ENCODE measurements at regions not wholly inside any gene's neighbourhood (a gene's known extent, or its start where the extent isn't known, plus 50 kb on each side); places are given as distances from the start of the nearest gene placed in this dataset.

GRCh38 chr12:115384391-115384790, 700.4 kb upstream of the TBX3 start:
- no peaks in the 10 kb centered on the region for H3K4me1 ChIP-seq
- no peak overlapping the region for H3K27ac ChIP-seq
- H3K27me3 ChIP-seq = no peaks in the 10 kb centered on the region
- H3K9me3 ChIP-seq = no peaks in the 10 kb centered on the region
- ATAC-seq (no peak), DNase-seq (no peak)
- TF ChIP-seq CTCF (IDR thresholded peaks at IDR 0.05) (no peak), POLR2A (IDR thresholded peaks at IDR 0.05) (no peak)
- H3K4me3 ChIP-seq = no peak overlapping the region
- intact Hi-C loops (cut with DNase I) = no loop called here
- H3K36me3 ChIP-seq (replicated peaks in 1 of 2; ENCODE audit: insufficient read depth in 1 of 2, low read depth in 2 of 2) = no peaks in the 10 kb centered on the region
- 81 to 83% methylated on average over 5 of the region's 5 CpGs for WGBS, 2 donors

DNA sequence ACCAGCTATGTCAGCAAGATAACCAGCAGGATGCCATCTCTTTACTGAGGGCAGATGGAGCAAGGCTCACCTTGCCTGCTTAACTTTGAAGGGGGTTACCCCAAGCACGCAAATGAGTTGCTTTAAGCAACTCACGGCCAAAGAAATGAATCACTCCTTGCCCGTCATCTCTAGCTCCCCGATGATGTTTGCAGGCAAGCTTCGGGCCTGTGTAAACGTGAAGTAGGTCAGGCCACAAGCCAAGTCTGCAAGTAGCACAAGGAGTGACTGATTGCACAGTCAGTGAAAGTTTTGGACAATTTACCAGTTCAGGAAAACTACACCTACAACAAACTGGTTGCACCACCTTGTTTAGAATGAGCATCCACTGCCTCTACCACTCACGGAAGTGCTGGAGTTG, 699.7 kb upstream of the TBX3 start:
- no peaks in the 10 kb centered on the region for H3K9me3 ChIP-seq
- DNase-seq = peak in 1 of 4 donors; percentile 20
- TF ChIP-seq CTCF (IDR thresholded peaks at IDR 0.05) (no peak), POLR2A (IDR thresholded peaks at IDR 0.05) (no peak)
- H3K4me1 ChIP-seq = no peaks in the 10 kb centered on the region
- no peak overlapping the region for H3K27ac ChIP-seq
- intact Hi-C loops (cut with DNase I) = no loop called here
- no peak for ATAC-seq
- H3K27me3 ChIP-seq = no peaks in the 10 kb centered on the region
- no peak overlapping the region for H3K4me3 ChIP-seq
- H3K36me3 ChIP-seq (replicated peaks in 1 of 2; ENCODE audit: insufficient read depth in 1 of 2, low read depth in 2 of 2) = no peaks in the 10 kb centered on the region
- 24 to 36% methylated on average over 7 of the region's 7 CpGs for WGBS, 2 donors

- intact Hi-C loops (cut with DNase I) = no loop called here
- H3K27ac ChIP-seq = no peak overlapping the region
- 54 to 71% methylated on average over 5 of the region's 5 CpGs for WGBS, 2 donors
- H3K4me3 ChIP-seq = no peak overlapping the region
- H3K9me3 ChIP-seq = no peaks in the 10 kb centered on the region
- no peak for TF ChIP-seq CTCF (IDR thresholded peaks at IDR 0.05)
- no peak for TF ChIP-seq POLR2A (IDR thresholded peaks at IDR 0.05)
- no peak for ATAC-seq
- no peaks in the 10 kb centered on the region for H3K4me1 ChIP-seq
- no peaks in the 10 kb centered on the region for H3K36me3 ChIP-seq (replicated peaks in 1 of 2; ENCODE audit: insufficient read depth in 1 of 2, low read depth in 2 of 2)
- no peaks in the 10 kb centered on the region for H3K27me3 ChIP-seq
- no peak for DNase-seq
These were observed 698.7 kb upstream of the TBX3 start for GRCh38 chr12:115382681-115383080.

DNA sequence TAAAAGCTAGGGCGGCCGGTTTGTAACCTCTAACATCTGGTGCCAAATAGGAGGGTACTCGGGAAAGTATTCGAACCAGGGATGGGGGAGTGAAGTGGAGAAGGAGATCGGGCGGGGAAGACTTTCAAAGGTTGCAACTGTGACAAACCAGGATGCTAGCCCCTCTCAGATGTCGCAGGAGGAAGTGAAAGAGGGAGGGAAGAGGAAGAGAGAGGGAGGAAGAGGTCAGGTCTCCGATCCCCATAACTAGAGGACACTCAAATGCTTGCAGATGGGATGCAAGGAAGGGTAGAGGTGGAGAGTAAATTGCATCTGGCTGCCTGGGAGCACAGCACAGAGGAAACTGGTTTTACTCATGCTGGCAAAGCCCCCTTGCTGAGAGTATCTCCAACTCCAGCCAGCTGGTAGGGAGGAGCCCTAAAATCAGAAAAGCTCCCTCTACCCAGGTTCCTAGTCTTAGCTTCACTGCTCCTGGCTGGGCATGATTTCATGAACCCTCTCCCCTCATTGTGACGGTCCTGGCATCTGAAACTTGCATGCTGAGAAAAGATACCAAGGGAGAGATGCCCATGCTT, 696.7 kb upstream of the TBX3 start:
- intact Hi-C loops (cut with DNase I) = no loop called here
- DNase-seq = no peak
- no peak for ATAC-seq
- Histone ChIP-seq H3K27ac (no peak overlapping the region), H3K36me3 (replicated peaks in 1 of 2; ENCODE audit: insufficient read depth in 1 of 2, low read depth in 2 of 2) (no peaks in the 10 kb centered on the region), H3K4me3 (no peak overlapping the region), H3K9me3 (no peaks in the 10 kb centered on the region), H3K4me1 (no peaks in the 10 kb centered on the region), H3K27me3 (no peaks in the 10 kb centered on the region)
- TF ChIP-seq POLR2A (IDR thresholded peaks at IDR 0.05) (no peak), CTCF (IDR thresholded peaks at IDR 0.05) (no peak)
- WGBS, 2 donors = 34 to 55% methylated on average over 8 to 9 of the region's 9 CpGs

GRCh38 chr12:115378291-115378690, 694.3 kb upstream of the TBX3 start:
- H3K27ac ChIP-seq = no peak overlapping the region
- intact Hi-C loops (cut with DNase I) = no loop called here
- WGBS, 2 donors = 35% methylated on average over 2 of the region's 2 CpGs
- H3K4me3 ChIP-seq = no peak overlapping the region
- TF ChIP-seq CTCF (IDR thresholded peaks at IDR 0.05) = no peak
- no peak for TF ChIP-seq POLR2A (IDR thresholded peaks at IDR 0.05)
- H3K27me3 ChIP-seq = no peaks in the 10 kb centered on the region
- DNase-seq = no peak
- H3K4me1 ChIP-seq = no peaks in the 10 kb centered on the region
- no peaks in the 10 kb centered on the region for H3K36me3 ChIP-seq (replicated peaks in 1 of 2; ENCODE audit: insufficient read depth in 1 of 2, low read depth in 2 of 2)
- no peak for ATAC-seq
- H3K9me3 ChIP-seq = no peaks in the 10 kb centered on the region
